IMR-90 (cell line): ENCODE measurements at regions not wholly inside any gene's neighbourhood (a gene's known extent, or its start where the extent isn't known, plus 50 kb on each side); places are given as distances from the start of the nearest gene placed in this dataset.

Experiments
- ATAC-seq: fragments of 200-7000 bp; cut with Tn5 transposase; 2 replicates; pipeline ENCODE4 v1.9.1; 2020; ENCODE audit warnings: low read depth, mild to moderate bottlenecking, moderate library complexity
- BruUV-seq: library from RNA; stranded (reverse); fragments of 400-500 nt; replicated peaks from 2 replicates; lab custom pipeline; 2021; lab: Mats Ljungman, UMichigan
- CTCF ChIA-PET: fragments of 300-600 bp; formaldehyde crosslinking; extraction: SDS; loops from one replicate; lab custom pipeline; 2021; ENCODE audit warnings: antibody characterized with exemption; lab: Yijun Ruan, JAX
- POLR2A ChIA-PET: fragments of 300-600 bp; sonication (Branson Sonifier 250); formaldehyde crosslinking; loops from one replicate; lab custom pipeline; 2022; ENCODE audit warnings: antibody characterized with exemption; ENCODE audit not compliant: unreplicated experiment; lab: Charles Lee
- DNase-seq: peaks from one replicate; pipeline ENCODE4 v3.0.0; 2013
- H2AFZ ChIP-seq: replicated peaks from 2 replicates; pipeline ENCODE3; 2013; ENCODE audit warnings: low read length, mild to moderate bottlenecking; ENCODE audit not compliant: poor library complexity
- H2AK5ac ChIP-seq: 2 replicates; pipeline ENCODE4 v1.6.1; 2013; ENCODE audit warnings: low read depth, low read length, inconsistent platforms
- H2AK9ac ChIP-seq: replicated peaks from 2 replicates; pipeline ENCODE3; 2013; ENCODE audit warnings: mild to moderate bottlenecking, low read depth, low read length, moderate library complexity; ENCODE audit not compliant: poor library complexity
- H2BK120ac ChIP-seq: 2 replicates; pipeline ENCODE4 v1.6.1; 2013; ENCODE audit warnings: low read depth, low read length, inconsistent platforms
- H2BK15ac ChIP-seq: 3 replicates; pipeline ENCODE4 v1.6.1; 2013; ENCODE audit warnings: low read depth, low read length, inconsistent platforms
- H2BK20ac ChIP-seq: 2 replicates; pipeline ENCODE4 v1.6.1; 2013; ENCODE audit warnings: low read depth, mild to moderate bottlenecking, inconsistent platforms, low read length, moderate library complexity
- H2BK5ac ChIP-seq: 2 replicates; pipeline ENCODE4 v1.6.1; 2013; ENCODE audit warnings: mild to moderate bottlenecking, low read depth, low read length, inconsistent platforms; ENCODE audit not compliant: poor library complexity, severe bottlenecking
- H3K14ac ChIP-seq: replicated peaks from 2 replicates; pipeline ENCODE4 v1.6.1; 2013; ENCODE audit warnings: low read depth, low read length, inconsistent platforms
- H3K18ac ChIP-seq: 2 replicates; pipeline ENCODE4 v1.6.1; 2013; ENCODE audit warnings: low read depth, low read length, control low read depth
- H3K23ac ChIP-seq: 2 replicates; pipeline ENCODE4 v1.6.1; 2013; ENCODE audit warnings: low read depth, low read length, inconsistent platforms
- H3K27ac ChIP-seq: 2 replicates; pipeline ENCODE4 v1.5.1; 2013; ENCODE audit warnings: mild to moderate bottlenecking, control low read depth, low read length; ENCODE audit not compliant: insufficient read depth
- H3K27me3 ChIP-seq: 2 replicates; pipeline ENCODE4 v1.6.1; 2013; ENCODE audit warnings: low read length; ENCODE audit not compliant: control insufficient read depth, insufficient read depth
- H3K36me3 ChIP-seq: 2 replicates; pipeline ENCODE4 v1.6.1; 2013; ENCODE audit warnings: low read length, mixed read lengths; ENCODE audit not compliant: control insufficient read depth, insufficient read depth
- H3K4ac ChIP-seq: 2 replicates; pipeline ENCODE4 v1.6.1; 2013; ENCODE audit warnings: low read depth, low read length, inconsistent platforms
- H3K4me1 ChIP-seq: 2 replicates; pipeline ENCODE4 v1.6.1; 2013; ENCODE audit warnings: low read length, mixed read lengths; ENCODE audit not compliant: control insufficient read depth, insufficient read depth
- H3K4me2 ChIP-seq: 2 replicates; pipeline ENCODE4 v1.6.1; 2013; ENCODE audit warnings: low read depth, mild to moderate bottlenecking, control low read depth, low read length, moderate library complexity
- H3K4me3 ChIP-seq: 2 replicates; pipeline ENCODE4 v1.5.1; 2013; ENCODE audit warnings: low read depth, mild to moderate bottlenecking, control low read depth, low read length, moderate library complexity; ENCODE audit not compliant: insufficient read depth
- H3K56ac ChIP-seq: 2 replicates; pipeline ENCODE4 v1.6.1; 2013; ENCODE audit warnings: low read length, inconsistent platforms; ENCODE audit not compliant: insufficient read depth; ENCODE audit errors: extremely low read depth
- H3K79me1 ChIP-seq, 2 experiments: 2 replicates each; pipeline ENCODE4 v1.6.1; 2013; ENCODE audit warnings: low read length in 2 of 2, inconsistent platforms in 1 of 2, low read depth in 1 of 2
- H3K9ac ChIP-seq: 2 replicates; pipeline ENCODE4 v1.6.1; 2013; ENCODE audit warnings: low read depth, low read length, control low read depth
- H3K9me1 ChIP-seq: 2 replicates; pipeline ENCODE4 v1.6.1; 2013; ENCODE audit warnings: low read length, inconsistent platforms; ENCODE audit not compliant: insufficient read depth
- H3K9me3 ChIP-seq: 2 replicates; pipeline ENCODE4 v1.6.1; 2013; ENCODE audit warnings: low read length; ENCODE audit not compliant: control insufficient read depth, insufficient read depth
- H4K20me1 ChIP-seq: 2 replicates; pipeline ENCODE4 v1.6.1; 2013; ENCODE audit warnings: low read length, inconsistent platforms; ENCODE audit not compliant: insufficient read depth
- H4K5ac ChIP-seq: 2 replicates; pipeline ENCODE4 v1.6.1; 2013; ENCODE audit warnings: mild to moderate bottlenecking, low read depth, low read length, control low read depth
- H4K8ac ChIP-seq, 2 experiments: 2 replicates each; pipeline ENCODE4 v1.6.1; 2013; ENCODE audit warnings: low read depth in 2 of 2, low read length in 2 of 2, control low read depth in 1 of 2, inconsistent platforms in 1 of 2
- H4K91ac ChIP-seq: 2 replicates; pipeline ENCODE4 v1.6.1; 2013; ENCODE audit warnings: low read depth, low read length, inconsistent platforms; ENCODE audit not compliant: insufficient read depth
- BHLHE40 ChIP-seq: fragments of 150-350 bp; IDR thresholded peaks from 2 replicates; pipeline ENCODE4 v1.6.1; 2016; ENCODE audit warnings: mild to moderate bottlenecking, low read depth, low read length
- CEBPB ChIP-seq: IDR thresholded peaks from 2 replicates; pipeline ENCODE4 v1.6.1; 2012; ENCODE audit warnings: low read depth, low read length, improper control_type of control experiment
- CHD1 ChIP-seq: IDR thresholded peaks from 2 replicates; pipeline ENCODE4 v1.6.1; 2012; ENCODE audit warnings: low read depth, low read length, improper control_type of control experiment
- MAZ ChIP-seq: IDR thresholded peaks from 2 replicates; pipeline ENCODE4 v1.6.1; 2012; ENCODE audit warnings: low read depth, mild to moderate bottlenecking, low read length, improper control_type of control experiment, moderate library complexity, borderline replicate concordance
- MXI1 ChIP-seq: IDR thresholded peaks from 2 replicates; pipeline ENCODE4 v1.6.1; 2012; ENCODE audit warnings: low read depth, mild to moderate bottlenecking, low read length, moderate library complexity, borderline replicate concordance
- NFE2L2 ChIP-seq: fragments of 150-350 bp; IDR thresholded peaks from 2 replicates; pipeline ENCODE4 v1.6.1; 2016; ENCODE audit warnings: low read depth, mild to moderate bottlenecking, low read length
- POLR2A ChIP-seq: IDR thresholded peaks from 2 replicates; pipeline ENCODE4 v1.6.1; 2012; ENCODE audit warnings: mild to moderate bottlenecking, low read depth, low read length
- RFX5 ChIP-seq: IDR thresholded peaks from 2 replicates; pipeline ENCODE4 v1.8.0; 2012; ENCODE audit warnings: low read depth, mild to moderate bottlenecking, low read length, moderate library complexity
- WGBS, 2 experiments: methylation state at CpG; one replicate each; pipeline versions ENCODE4 v1.1.5 to v1.1.7; 2013; ENCODE audit warnings: missing lambda C conversion rate in 2 of 2; ENCODE audit not compliant: insufficient read length in 1 of 2; ENCODE audit errors: extremely low coverage in 2 of 2; 5-methylcytosine and 5-hydroxymethylcytosine counted together
- dilution Hi-C: fragments of 300-500 bp; cut with HindIII; formaldehyde crosslinking; loops from one replicate; pipeline ENCODE4 v1.14.3; 2018; ENCODE audit warnings: low sequenced_read_pairs; ENCODE audit not compliant: unreplicated experiment
- in situ Hi-C: fragments of 300-500 bp; cut with MboI; formaldehyde crosslinking; loops from 3 replicates; pipeline ENCODE4 v1.14.3; 2019; ENCODE audit warnings: low sequenced_read_pairs, inconsistent platforms, mixed read lengths
- intact Hi-C: fragments of 100-400 bp; cut with micrococcal nuclease; formaldehyde crosslinking; loops from 2 replicates; pipeline ENCODE4 v1.10.0; 2022
- TF ChIP-seq, protein P1 (sequence below): conservative IDR thresholded peaks from 2 replicates; pipeline ENCODE4 v1.5.1; 2012; ENCODE audit warnings: mild to moderate bottlenecking, low read depth, low read length, improper control_type of control experiment
- TF ChIP-seq, protein P2 (sequence below): fragments of 150-350 bp; IDR thresholded peaks from 2 replicates; pipeline ENCODE4 v1.6.1; 2016; ENCODE audit warnings: low read depth, mild to moderate bottlenecking, low read length, moderate library complexity, borderline replicate concordance

DNA sequence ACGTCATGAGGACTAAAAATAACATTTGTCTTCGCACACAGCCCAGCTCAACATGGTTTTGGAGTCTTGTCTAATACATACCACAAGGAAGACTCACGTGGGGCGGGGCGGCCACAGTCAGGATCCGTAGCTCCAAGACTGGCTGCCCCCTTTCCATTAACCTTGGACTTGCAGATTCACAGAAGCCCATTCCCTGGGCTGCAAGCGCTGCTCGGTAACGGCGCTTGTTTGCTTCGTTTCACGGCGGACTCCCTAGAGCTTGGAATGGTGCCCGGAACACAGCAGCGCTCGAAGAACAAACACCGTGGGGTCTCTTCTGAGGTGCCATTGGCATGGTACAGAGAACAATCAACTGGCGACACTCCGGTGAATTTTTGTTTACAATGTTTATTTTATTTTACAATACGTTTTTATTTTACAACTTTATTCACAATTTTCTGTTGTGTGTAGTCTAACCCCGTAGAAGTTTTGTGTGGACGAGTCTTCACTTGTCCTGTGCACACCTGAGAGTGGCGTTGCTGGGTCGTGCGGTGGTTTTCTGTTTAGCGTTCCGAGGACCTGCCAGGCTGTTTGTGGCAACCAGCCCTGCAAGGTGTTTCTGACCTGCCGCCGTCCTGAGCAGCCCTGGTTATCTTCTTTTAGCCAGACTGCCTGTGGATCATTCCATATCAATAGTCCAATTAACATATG, 126.5 kb downstream of the GALR1 start:
- H3K4me2 ChIP-seq: no peak overlapping the region
- intact Hi-C loops: no loop called here
- no TSS peak for BruUV-seq
- H3K4ac ChIP-seq: no peak overlapping the region
- TF ChIP-seq MXI1 (no peak), BHLHE40 (no peak), POLR2A (no peak), CHD1 (no peak), NFE2L2 (no peak), RFX5 (no peak), MAZ (no peak), CEBPB (no peak)
- TF ChIP-seq, protein P1, sequence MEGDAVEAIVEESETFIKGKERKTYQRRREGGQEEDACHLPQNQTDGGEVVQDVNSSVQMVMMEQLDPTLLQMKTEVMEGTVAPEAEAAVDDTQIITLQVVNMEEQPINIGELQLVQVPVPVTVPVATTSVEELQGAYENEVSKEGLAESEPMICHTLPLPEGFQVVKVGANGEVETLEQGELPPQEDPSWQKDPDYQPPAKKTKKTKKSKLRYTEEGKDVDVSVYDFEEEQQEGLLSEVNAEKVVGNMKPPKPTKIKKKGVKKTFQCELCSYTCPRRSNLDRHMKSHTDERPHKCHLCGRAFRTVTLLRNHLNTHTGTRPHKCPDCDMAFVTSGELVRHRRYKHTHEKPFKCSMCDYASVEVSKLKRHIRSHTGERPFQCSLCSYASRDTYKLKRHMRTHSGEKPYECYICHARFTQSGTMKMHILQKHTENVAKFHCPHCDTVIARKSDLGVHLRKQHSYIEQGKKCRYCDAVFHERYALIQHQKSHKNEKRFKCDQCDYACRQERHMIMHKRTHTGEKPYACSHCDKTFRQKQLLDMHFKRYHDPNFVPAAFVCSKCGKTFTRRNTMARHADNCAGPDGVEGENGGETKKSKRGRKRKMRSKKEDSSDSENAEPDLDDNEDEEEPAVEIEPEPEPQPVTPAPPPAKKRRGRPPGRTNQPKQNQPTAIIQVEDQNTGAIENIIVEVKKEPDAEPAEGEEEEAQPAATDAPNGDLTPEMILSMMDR: no peak
- TF ChIP-seq, protein P2, sequence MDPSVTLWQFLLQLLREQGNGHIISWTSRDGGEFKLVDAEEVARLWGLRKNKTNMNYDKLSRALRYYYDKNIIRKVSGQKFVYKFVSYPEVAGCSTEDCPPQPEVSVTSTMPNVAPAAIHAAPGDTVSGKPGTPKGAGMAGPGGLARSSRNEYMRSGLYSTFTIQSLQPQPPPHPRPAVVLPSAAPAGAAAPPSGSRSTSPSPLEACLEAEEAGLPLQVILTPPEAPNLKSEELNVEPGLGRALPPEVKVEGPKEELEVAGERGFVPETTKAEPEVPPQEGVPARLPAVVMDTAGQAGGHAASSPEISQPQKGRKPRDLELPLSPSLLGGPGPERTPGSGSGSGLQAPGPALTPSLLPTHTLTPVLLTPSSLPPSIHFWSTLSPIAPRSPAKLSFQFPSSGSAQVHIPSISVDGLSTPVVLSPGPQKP: no peak
- dilution Hi-C loops: no loop called here
- H2AK9ac ChIP-seq: no peak overlapping the region
- H3K23ac ChIP-seq: no peak overlapping the region
- ATAC-seq (no peak), DNase-seq (no peak)
- H2AFZ ChIP-seq: no peak overlapping the region
- no peak overlapping the region for H3K56ac ChIP-seq
- no peaks in the 10 kb centered on the region for H3K4me1 ChIP-seq
- H3K9me1 ChIP-seq: no peaks in the 10 kb centered on the region
- no peaks in the 10 kb centered on the region for H3K27me3 ChIP-seq
- no peak overlapping the region for H2AK5ac ChIP-seq
- H3K27ac ChIP-seq: no peak overlapping the region
- no peak overlapping the region for H2BK15ac ChIP-seq
- H3K14ac ChIP-seq: no peak overlapping the region
- 71% methylated on average over 4 of the region's 29 CpGs; no CpG with 5 or more reads in 1 of the 2 experiments for WGBS, 2 experiments
- no peak overlapping the region for H2BK5ac ChIP-seq
- H3K79me1 ChIP-seq: no peaks in the 10 kb centered on the region
- CTCF ChIA-PET: no interaction called here
- H3K36me3 ChIP-seq: no peaks in the 10 kb centered on the region
- H4K20me1 ChIP-seq: no peaks in the 10 kb centered on the region
- no peak overlapping the region for H4K5ac ChIP-seq
- POLR2A ChIA-PET: no interaction called here
- no peak overlapping the region for H4K91ac ChIP-seq
- H2BK20ac ChIP-seq: no peak overlapping the region
- no peak overlapping the region for H4K8ac ChIP-seq
- H3K4me3 ChIP-seq: no peak overlapping the region
- no peak overlapping the region for H2BK120ac ChIP-seq
- peaks cover 28% of the 10 kb centered on the region for H3K9me3 ChIP-seq
- in situ Hi-C loops: no loop called here
- no peak overlapping the region for H3K18ac ChIP-seq
- no peak overlapping the region for H3K9ac ChIP-seq
